ENCODE measurements at regions not wholly inside any gene's neighbourhood (a gene's known extent, or its start where the extent isn't known, plus 50 kb on each side); places are given as distances from the start of the nearest gene placed in this dataset.

- Histone ChIP-seq H3K27ac (no peak overlapping the region), H3K27me3 (peaks cover 8% of the 10 kb centered on the region), H3K4me1 (no peaks in the 10 kb centered on the region), H3K36me3 (no peaks in the 10 kb centered on the region), H3K4me3 (no peak overlapping the region), H3K9me3 (peaks cover 4% of the 10 kb centered on the region)
- ATAC-seq: no peak
- no peak for TF ChIP-seq CTCF (IDR thresholded peaks at IDR 0.05)
- DNase-seq: no peak
- intact Hi-C loops (cut with DNase I): no loop called here
Observed at GRCh38 chr16:87006789-87007745, 310.1 kb downstream of the C16orf95 start.

GRCh38 chr16:87007907-87008306 lies 309.3 kb downstream of the C16orf95 start:
- Histone ChIP-seq H3K9me3 (peaks cover 4% of the 10 kb centered on the region), H3K27me3 (peaks cover 8% of the 10 kb centered on the region), H3K4me3 (no peak overlapping the region), H3K27ac (no peak overlapping the region), H3K4me1 (no peaks in the 10 kb centered on the region), H3K36me3 (no peaks in the 10 kb centered on the region)
- no peak for ATAC-seq
- TF ChIP-seq CTCF (IDR thresholded peaks at IDR 0.05): no peak
- intact Hi-C loops (cut with DNase I): no loop called here
- no peak for DNase-seq

GRCh38 chr16:87008664-87009063 lies 308.5 kb downstream of the C16orf95 start:
- no peak for ATAC-seq
- no peaks in the 10 kb centered on the region for H3K36me3 ChIP-seq

GRCh38 chr16:87012954-87013938 lies 303.9 kb downstream of the C16orf95 start:
- H3K27ac ChIP-seq: no peak overlapping the region
- peaks cover 39% of the 10 kb centered on the region for H3K27me3 ChIP-seq
- intact Hi-C loops (cut with DNase I): no loop called here
- H3K9me3 ChIP-seq: peaks cover 4% of the 10 kb centered on the region
- TF ChIP-seq CTCF (IDR thresholded peaks at IDR 0.05): no peak
- H3K36me3 ChIP-seq: no peaks in the 10 kb centered on the region
- peak; percentile 8 for ATAC-seq
- DNase-seq: no peak
- H3K4me1 ChIP-seq: no peaks in the 10 kb centered on the region
- no peak overlapping the region for H3K4me3 ChIP-seq

More at GRCh38 chr16:87008664-87009063, 308.5 kb downstream of the C16orf95 start:
- intact Hi-C loops (cut with DNase I): no loop called here
- H3K4me3 ChIP-seq: no peak overlapping the region
- H3K27me3 ChIP-seq: peaks cover 8% of the 10 kb centered on the region
- no peak for DNase-seq
- H3K27ac ChIP-seq: no peak overlapping the region
- H3K9me3 ChIP-seq: peaks cover 4% of the 10 kb centered on the region
- no peak for TF ChIP-seq CTCF (IDR thresholded peaks at IDR 0.05)
- H3K4me1 ChIP-seq: no peaks in the 10 kb centered on the region

GRCh38 chr16:87014112-87014511 lies 303.1 kb downstream of the C16orf95 start:
- intact Hi-C loops (cut with DNase I): no loop called here
- Histone ChIP-seq H3K27me3 (peaks cover 43% of the 10 kb centered on the region), H3K9me3 (no peaks in the 10 kb centered on the region), H3K36me3 (no peaks in the 10 kb centered on the region), H3K27ac (no peak overlapping the region), H3K4me1 (no peaks in the 10 kb centered on the region), H3K4me3 (no peak overlapping the region)
- no peak for ATAC-seq
- DNase-seq: no peak
- TF ChIP-seq CTCF (IDR thresholded peaks at IDR 0.05): no peak

All from upper lobe of right lung (tissue), 1 donor.